ENCODE measurements at regions not wholly inside any gene's neighbourhood (a gene's known extent, or its start where the extent isn't known, plus 50 kb on each side); places are given as distances from the start of the nearest gene placed in this dataset.

DNA sequence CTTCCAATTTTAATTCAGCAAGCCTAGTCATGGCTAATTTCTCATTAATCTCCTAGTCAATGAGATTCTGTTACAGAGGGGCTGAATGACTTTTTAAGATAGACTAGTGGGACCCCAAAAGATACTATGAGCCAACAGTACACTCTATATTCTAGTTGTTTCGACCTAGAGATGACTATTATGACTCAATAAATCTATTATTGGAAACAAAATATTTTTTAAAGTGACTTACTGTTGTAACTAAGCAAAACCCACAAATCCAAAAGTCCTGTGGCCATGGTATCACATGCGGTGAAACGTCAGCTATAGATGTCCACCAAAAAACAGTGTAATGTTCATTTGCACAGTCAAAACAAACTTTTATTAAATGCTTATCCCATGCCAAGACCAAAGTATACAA is 95.3 kb upstream of the ADO start:
- TF ChIP-seq, protein P1, sequence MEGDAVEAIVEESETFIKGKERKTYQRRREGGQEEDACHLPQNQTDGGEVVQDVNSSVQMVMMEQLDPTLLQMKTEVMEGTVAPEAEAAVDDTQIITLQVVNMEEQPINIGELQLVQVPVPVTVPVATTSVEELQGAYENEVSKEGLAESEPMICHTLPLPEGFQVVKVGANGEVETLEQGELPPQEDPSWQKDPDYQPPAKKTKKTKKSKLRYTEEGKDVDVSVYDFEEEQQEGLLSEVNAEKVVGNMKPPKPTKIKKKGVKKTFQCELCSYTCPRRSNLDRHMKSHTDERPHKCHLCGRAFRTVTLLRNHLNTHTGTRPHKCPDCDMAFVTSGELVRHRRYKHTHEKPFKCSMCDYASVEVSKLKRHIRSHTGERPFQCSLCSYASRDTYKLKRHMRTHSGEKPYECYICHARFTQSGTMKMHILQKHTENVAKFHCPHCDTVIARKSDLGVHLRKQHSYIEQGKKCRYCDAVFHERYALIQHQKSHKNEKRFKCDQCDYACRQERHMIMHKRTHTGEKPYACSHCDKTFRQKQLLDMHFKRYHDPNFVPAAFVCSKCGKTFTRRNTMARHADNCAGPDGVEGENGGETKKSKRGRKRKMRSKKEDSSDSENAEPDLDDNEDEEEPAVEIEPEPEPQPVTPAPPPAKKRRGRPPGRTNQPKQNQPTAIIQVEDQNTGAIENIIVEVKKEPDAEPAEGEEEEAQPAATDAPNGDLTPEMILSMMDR (IDR thresholded peaks at IDR 0.05): no peak
- TF ChIP-seq POLR2A (IDR thresholded peaks at IDR 0.05): no peak
- TF ChIP-seq POLR2AphosphoS5 (IDR thresholded peaks at IDR 0.05): no peak

Measured in breast epithelium (tissue), 3 donors.